ENCODE measurements at regions not wholly inside any gene's neighbourhood (a gene's known extent, or its start where the extent isn't known, plus 50 kb on each side); places are given as distances from the start of the nearest gene placed in this dataset.

GRCh38 chr1:209277662-209278061 is 305.9 kb upstream of the CAMK1G start:
- Histone ChIP-seq H3K4me3 (no peak overlapping the region), H3K27ac (no peak overlapping the region)
- DNase-seq (ENCODE audit: low spot score): no peak
- TF ChIP-seq CTCF (IDR thresholded peaks at IDR 0.05): no peak

GRCh38 chr1:209291715-209292114 is 291.8 kb upstream of the CAMK1G start:
- Histone ChIP-seq H3K27ac (no peak overlapping the region), H3K4me3 (no peak overlapping the region)
- DNase-seq (ENCODE audit: low spot score): no peak
- no peak for TF ChIP-seq CTCF (IDR thresholded peaks at IDR 0.05)

- TF ChIP-seq CTCF (IDR thresholded peaks at IDR 0.05): no peak
- H3K4me3 ChIP-seq: no peak overlapping the region
- H3K27ac ChIP-seq: no peak overlapping the region
- DNase-seq (ENCODE audit: low spot score): no peak
Observed at GRCh38 chr1:209302779-209303568, 280.5 kb upstream of the CAMK1G start.

- Histone ChIP-seq H3K27ac (no peak overlapping the region), H3K4me3 (no peak overlapping the region)
- no peak for TF ChIP-seq CTCF (IDR thresholded peaks at IDR 0.05)
- DNase-seq (ENCODE audit: low spot score): no peak
Observed at GRCh38 chr1:209304166-209304565, 279.3 kb upstream of the CAMK1G start.

- Histone ChIP-seq H3K27ac (no peak overlapping the region), H3K4me3 (no peak overlapping the region)
- DNase-seq (ENCODE audit: low spot score): no peak
- TF ChIP-seq CTCF (IDR thresholded peaks at IDR 0.05): no peak
Observed at GRCh38 chr1:209305221-209305954, 278.1 kb upstream of the CAMK1G start.

- no peak for DNase-seq (ENCODE audit: low spot score)
- no peak overlapping the region for H3K27ac ChIP-seq
- no peak for TF ChIP-seq CTCF (IDR thresholded peaks at IDR 0.05)
- H3K4me3 ChIP-seq: no peak overlapping the region
Observed at GRCh38 chr1:209307846-209308245, 275.7 kb upstream of the CAMK1G start.

- no peak overlapping the region for H3K4me3 ChIP-seq
- TF ChIP-seq CTCF (IDR thresholded peaks at IDR 0.05): no peak
- H3K27ac ChIP-seq: no peak overlapping the region
- DNase-seq (ENCODE audit: low spot score): no peak
Observed at GRCh38 chr1:209309198-209309597, 274.3 kb upstream of the CAMK1G start.
